ENCODE measurements at regions not wholly inside any gene's neighbourhood (a gene's known extent, or its start where the extent isn't known, plus 50 kb on each side); places are given as distances from the start of the nearest gene placed in this dataset.

GRCh38 chr10:64041989-64042490 lies 520.8 kb downstream of the REEP3 start:
- TF ChIP-seq, protein P1, sequence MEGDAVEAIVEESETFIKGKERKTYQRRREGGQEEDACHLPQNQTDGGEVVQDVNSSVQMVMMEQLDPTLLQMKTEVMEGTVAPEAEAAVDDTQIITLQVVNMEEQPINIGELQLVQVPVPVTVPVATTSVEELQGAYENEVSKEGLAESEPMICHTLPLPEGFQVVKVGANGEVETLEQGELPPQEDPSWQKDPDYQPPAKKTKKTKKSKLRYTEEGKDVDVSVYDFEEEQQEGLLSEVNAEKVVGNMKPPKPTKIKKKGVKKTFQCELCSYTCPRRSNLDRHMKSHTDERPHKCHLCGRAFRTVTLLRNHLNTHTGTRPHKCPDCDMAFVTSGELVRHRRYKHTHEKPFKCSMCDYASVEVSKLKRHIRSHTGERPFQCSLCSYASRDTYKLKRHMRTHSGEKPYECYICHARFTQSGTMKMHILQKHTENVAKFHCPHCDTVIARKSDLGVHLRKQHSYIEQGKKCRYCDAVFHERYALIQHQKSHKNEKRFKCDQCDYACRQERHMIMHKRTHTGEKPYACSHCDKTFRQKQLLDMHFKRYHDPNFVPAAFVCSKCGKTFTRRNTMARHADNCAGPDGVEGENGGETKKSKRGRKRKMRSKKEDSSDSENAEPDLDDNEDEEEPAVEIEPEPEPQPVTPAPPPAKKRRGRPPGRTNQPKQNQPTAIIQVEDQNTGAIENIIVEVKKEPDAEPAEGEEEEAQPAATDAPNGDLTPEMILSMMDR (IDR thresholded peaks at IDR 0.05; ENCODE audit: low read length): no peak
- TF ChIP-seq EZH2 (IDR thresholded peaks at IDR 0.05; ENCODE audit: borderline replicate concordance, low read length): no peak
